ENCODE measurements at regions not wholly inside any gene's neighbourhood (a gene's known extent, or its start where the extent isn't known, plus 50 kb on each side); places are given as distances from the start of the nearest gene placed in this dataset.

- 88% methylated on average over 2 of the region's 2 CpGs for WGBS, 2 experiments (ENCODE audit: low coverage in 1 of 2, low lambda C conversion rate in 2 of 2, missing lambda C conversion rate in 2 of 2)
- DNase-seq, result no peak
- Histone ChIP-seq H3K4me2 (ENCODE audit: unreplicated experiment) (no peak overlapping the region), H3K36me3 (ENCODE audit: low read depth) (no peaks in the 10 kb centered on the region), H3F3A (ENCODE audit: insufficient read depth) (no peaks in the 10 kb centered on the region), H4K20me1 (ENCODE audit: insufficient read depth) (no peaks in the 10 kb centered on the region), H3K79me2 (ENCODE audit: insufficient read depth) (no peaks in the 10 kb centered on the region), H3K9me2 (ENCODE audit: insufficient read depth) (no peaks in the 10 kb centered on the region), H3K4me3 (no peak overlapping the region), H3K27me3 (replicated peaks; ENCODE audit: insufficient read depth) (no peaks in the 10 kb centered on the region), H3K9me3 (ENCODE audit: low read depth) (no peaks in the 10 kb centered on the region), H3K9ac (no peak overlapping the region), H2AFZ (no peak overlapping the region), H3K4me1 (ENCODE audit: insufficient read depth) (no peaks in the 10 kb centered on the region), H3K27ac (no peak overlapping the region)
- no peak for TF ChIP-seq EZH2phosphoT487 (IDR thresholded peaks at IDR 0.05; ENCODE audit: insufficient read depth, low read depth)
- TF ChIP-seq EZH2 (IDR thresholded peaks at IDR 0.05; ENCODE audit: insufficient read depth, poor library complexity, severe bottlenecking), result no peak
- in situ Hi-C loops (cut with MboI), result no loop called here
Observed at GRCh38 chr1:72620453-72620852, 338.1 kb upstream of the NEGR1 start.

GRCh38 chr1:72606216-72606810, 324.0 kb upstream of the NEGR1 start:
- H3K27ac ChIP-seq, result no peak overlapping the region
- H3K4me2 ChIP-seq (ENCODE audit: unreplicated experiment), result no peak overlapping the region
- H3K4me1 ChIP-seq (ENCODE audit: insufficient read depth), result no peaks in the 10 kb centered on the region
- no peak for TF ChIP-seq EZH2 (IDR thresholded peaks at IDR 0.05; ENCODE audit: insufficient read depth, poor library complexity, severe bottlenecking)
- TF ChIP-seq EZH2phosphoT487 (IDR thresholded peaks at IDR 0.05; ENCODE audit: insufficient read depth, low read depth), result no peak
- H3K36me3 ChIP-seq (ENCODE audit: low read depth), result no peaks in the 10 kb centered on the region
- H3K79me2 ChIP-seq (ENCODE audit: insufficient read depth), result no peaks in the 10 kb centered on the region
- H4K20me1 ChIP-seq (ENCODE audit: insufficient read depth), result no peaks in the 10 kb centered on the region
- in situ Hi-C loops (cut with MboI), result no loop called here
- H3F3A ChIP-seq (ENCODE audit: insufficient read depth), result no peaks in the 10 kb centered on the region
- 19 to 26% methylated on average over 3 of the region's 3 CpGs for WGBS, 2 experiments (ENCODE audit: low coverage in 1 of 2, low lambda C conversion rate in 2 of 2, missing lambda C conversion rate in 2 of 2)
- no peaks in the 10 kb centered on the region for H3K27me3 ChIP-seq (replicated peaks; ENCODE audit: insufficient read depth)
- no peak overlapping the region for H3K9ac ChIP-seq
- H3K9me2 ChIP-seq (ENCODE audit: insufficient read depth), result no peaks in the 10 kb centered on the region
- no peaks in the 10 kb centered on the region for H3K9me3 ChIP-seq (ENCODE audit: low read depth)
- no peak overlapping the region for H3K4me3 ChIP-seq
- DNase-seq, result no peak
- H2AFZ ChIP-seq, result no peak overlapping the region

DNA sequence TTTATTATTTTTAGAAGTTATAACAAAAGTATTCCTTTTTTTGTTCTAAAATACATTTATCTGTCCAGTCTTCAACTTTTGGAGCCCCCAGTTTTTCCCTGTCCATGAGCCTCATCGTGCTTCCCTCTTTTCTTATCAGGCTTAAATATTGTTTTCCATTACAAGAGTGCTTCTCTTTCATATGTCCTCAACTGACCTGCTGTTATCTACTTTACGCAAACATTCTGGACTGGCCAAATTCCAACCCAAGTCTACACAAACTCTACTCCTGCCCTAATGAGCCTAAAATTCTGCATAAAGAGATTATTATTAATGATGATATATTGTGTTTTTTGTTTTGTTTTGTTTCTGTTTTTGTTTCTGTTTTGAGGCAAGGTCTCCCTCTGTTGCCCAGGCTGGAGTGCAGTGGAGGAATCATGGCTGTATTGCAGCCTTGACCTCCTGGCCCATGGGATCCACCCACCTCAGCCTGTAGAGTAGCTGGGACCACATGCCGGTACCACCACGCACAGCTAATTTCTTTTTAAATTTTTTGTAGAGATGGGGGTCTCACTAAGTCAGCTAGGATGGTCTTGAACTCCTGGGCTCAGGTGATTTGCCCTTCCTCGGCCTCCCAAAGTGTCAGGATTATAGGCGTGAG, 318.8 kb upstream of the NEGR1 start:
- Histone ChIP-seq H3K27me3 (replicated peaks; ENCODE audit: insufficient read depth) (no peaks in the 10 kb centered on the region), H3K79me2 (ENCODE audit: insufficient read depth) (no peaks in the 10 kb centered on the region), H3K9me2 (ENCODE audit: insufficient read depth) (no peaks in the 10 kb centered on the region), H3K4me2 (ENCODE audit: unreplicated experiment) (no peak overlapping the region), H3K4me1 (ENCODE audit: insufficient read depth) (no peaks in the 10 kb centered on the region), H3K4me3 (no peak overlapping the region), H3K27ac (no peak overlapping the region), H3K9me3 (ENCODE audit: low read depth) (no peaks in the 10 kb centered on the region), H3K36me3 (ENCODE audit: low read depth) (no peaks in the 10 kb centered on the region), H3K9ac (no peak overlapping the region), H2AFZ (no peak overlapping the region), H3F3A (ENCODE audit: insufficient read depth) (no peaks in the 10 kb centered on the region), H4K20me1 (ENCODE audit: insufficient read depth) (no peaks in the 10 kb centered on the region)
- WGBS, 2 experiments (ENCODE audit: low coverage in 1 of 2, low lambda C conversion rate in 2 of 2, missing lambda C conversion rate in 2 of 2), result 92% methylated on average over 6 of the region's 6 CpGs
- DNase-seq, result no peak
- in situ Hi-C loops (cut with MboI), result no loop called here
- no peak for TF ChIP-seq EZH2phosphoT487 (IDR thresholded peaks at IDR 0.05; ENCODE audit: insufficient read depth, low read depth)
- TF ChIP-seq EZH2 (IDR thresholded peaks at IDR 0.05; ENCODE audit: insufficient read depth, poor library complexity, severe bottlenecking), result no peak

DNA sequence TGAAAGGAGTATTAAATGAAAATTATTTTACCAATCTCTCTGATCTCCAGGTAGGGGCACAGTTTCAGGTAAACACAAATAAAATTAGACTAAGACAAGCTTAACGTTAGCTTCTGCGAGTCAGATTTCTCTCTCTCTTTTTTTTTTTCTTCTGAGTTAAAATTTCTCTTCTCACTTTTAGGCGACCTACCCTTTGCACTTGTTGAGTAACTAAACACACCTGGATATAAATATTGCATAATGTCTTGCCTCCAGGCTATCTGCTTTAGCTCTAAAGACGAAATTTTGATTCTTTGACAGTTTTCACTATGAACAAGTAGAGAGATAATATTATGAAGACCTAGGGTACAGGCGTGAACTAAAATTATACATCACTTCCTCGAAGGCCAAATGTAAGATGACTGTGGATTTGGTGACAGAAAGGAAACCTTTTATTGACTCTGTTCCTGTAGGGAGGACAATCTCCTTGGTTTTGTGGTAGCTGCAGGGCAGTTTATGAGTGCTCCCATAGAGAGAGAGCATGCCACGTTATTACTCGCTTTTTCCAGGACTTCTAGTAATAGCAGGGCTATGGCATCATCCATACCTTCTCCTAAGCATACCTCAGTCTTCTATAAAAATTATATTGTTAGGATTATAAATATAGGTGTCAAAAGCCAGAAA, 303.8 kb upstream of the NEGR1 start:
- no peak for DNase-seq

More for the DNA sequence above, 303.8 kb upstream of the NEGR1 start:
- Histone ChIP-seq H3K9me3 (ENCODE audit: low read depth) (no peaks in the 10 kb centered on the region), H4K20me1 (ENCODE audit: insufficient read depth) (no peaks in the 10 kb centered on the region), H3K4me3 (no peak overlapping the region), H3K27me3 (replicated peaks; ENCODE audit: insufficient read depth) (no peaks in the 10 kb centered on the region), H3K27ac (no peak overlapping the region), H3K4me2 (ENCODE audit: unreplicated experiment) (no peak overlapping the region), H3F3A (ENCODE audit: insufficient read depth) (no peaks in the 10 kb centered on the region), H3K9ac (no peak overlapping the region), H3K9me2 (ENCODE audit: insufficient read depth) (no peaks in the 10 kb centered on the region), H3K36me3 (ENCODE audit: low read depth) (no peaks in the 10 kb centered on the region), H3K4me1 (ENCODE audit: insufficient read depth) (no peaks in the 10 kb centered on the region), H2AFZ (no peak overlapping the region), H3K79me2 (ENCODE audit: insufficient read depth) (no peaks in the 10 kb centered on the region)
- WGBS, 2 experiments (ENCODE audit: low coverage in 1 of 2, low lambda C conversion rate in 2 of 2, missing lambda C conversion rate in 2 of 2), result 84 to 87% methylated on average over 8 of the region's 8 CpGs
- in situ Hi-C loops (cut with MboI), result no loop called here
- TF ChIP-seq EZH2phosphoT487 (IDR thresholded peaks at IDR 0.05; ENCODE audit: insufficient read depth, low read depth), result no peak
- no peak for TF ChIP-seq EZH2 (IDR thresholded peaks at IDR 0.05; ENCODE audit: insufficient read depth, poor library complexity, severe bottlenecking)
